ENCODE measurements at regions not wholly inside any gene's neighbourhood (a gene's known extent, or its start where the extent isn't known, plus 50 kb on each side); places are given as distances from the start of the nearest gene placed in this dataset.

DNA sequence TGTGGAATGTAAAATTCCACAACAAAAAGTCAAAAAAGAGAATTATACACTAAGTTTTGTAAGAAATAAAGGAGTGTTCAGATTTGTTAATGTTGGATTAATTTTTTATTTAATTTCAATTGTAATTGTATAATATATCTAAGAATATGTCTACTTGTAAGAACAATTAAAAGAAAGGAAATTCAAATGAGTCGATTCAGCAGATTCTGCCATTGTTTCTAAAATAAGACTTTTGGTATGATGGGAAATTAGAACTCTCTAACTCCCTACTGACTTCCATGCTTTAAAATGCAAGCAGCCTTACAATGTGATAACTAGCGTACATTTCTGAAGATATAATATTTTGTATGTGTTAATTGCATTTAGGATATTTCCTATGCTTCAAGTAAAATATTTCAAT lies 395.9 kb upstream of the ZNF717 start:
- TF ChIP-seq, protein P1, sequence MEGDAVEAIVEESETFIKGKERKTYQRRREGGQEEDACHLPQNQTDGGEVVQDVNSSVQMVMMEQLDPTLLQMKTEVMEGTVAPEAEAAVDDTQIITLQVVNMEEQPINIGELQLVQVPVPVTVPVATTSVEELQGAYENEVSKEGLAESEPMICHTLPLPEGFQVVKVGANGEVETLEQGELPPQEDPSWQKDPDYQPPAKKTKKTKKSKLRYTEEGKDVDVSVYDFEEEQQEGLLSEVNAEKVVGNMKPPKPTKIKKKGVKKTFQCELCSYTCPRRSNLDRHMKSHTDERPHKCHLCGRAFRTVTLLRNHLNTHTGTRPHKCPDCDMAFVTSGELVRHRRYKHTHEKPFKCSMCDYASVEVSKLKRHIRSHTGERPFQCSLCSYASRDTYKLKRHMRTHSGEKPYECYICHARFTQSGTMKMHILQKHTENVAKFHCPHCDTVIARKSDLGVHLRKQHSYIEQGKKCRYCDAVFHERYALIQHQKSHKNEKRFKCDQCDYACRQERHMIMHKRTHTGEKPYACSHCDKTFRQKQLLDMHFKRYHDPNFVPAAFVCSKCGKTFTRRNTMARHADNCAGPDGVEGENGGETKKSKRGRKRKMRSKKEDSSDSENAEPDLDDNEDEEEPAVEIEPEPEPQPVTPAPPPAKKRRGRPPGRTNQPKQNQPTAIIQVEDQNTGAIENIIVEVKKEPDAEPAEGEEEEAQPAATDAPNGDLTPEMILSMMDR (IDR thresholded peaks at IDR 0.05): no peak
- TF ChIP-seq EZH2 (IDR thresholded peaks at IDR 0.05; ENCODE audit: borderline replicate concordance, insufficient read depth, low read depth, low read length, poor library complexity, severe bottlenecking): no peak
